PC-9 (cell line): ENCODE measurements at regions not wholly inside any gene's neighbourhood (a gene's known extent, or its start where the extent isn't known, plus 50 kb on each side); places are given as distances from the start of the nearest gene placed in this dataset.

Experiments used
- BruUV-seq: library from RNA; stranded (reverse); fragments of 400-500 nt; replicated peaks from 2 replicates; lab custom pipeline; 2021; lab: Mats Ljungman, UMichigan
- CTCF ChIA-PET: fragments of 300-600 bp; sonication (Branson Sonifier 250); formaldehyde crosslinking; loops from one replicate; lab custom pipeline; 2022; ENCODE audit warnings: antibody characterized with exemption; lab: Charles Lee
- POLR2A ChIA-PET: fragments of 300-600 bp; sonication (Branson Sonifier 250); formaldehyde crosslinking; loops from one replicate; lab custom pipeline; 2022; ENCODE audit warnings: antibody characterized with exemption; ENCODE audit not compliant: unreplicated experiment; lab: Charles Lee
- DNase-seq, 2 experiments: peaks; one replicate each; pipeline versions ENCODE4 v3.0.0 to v3.0.0-alpha.2; 2015 to 2022; ENCODE audit warnings: mixed read lengths in 1 of 2
- H2AFZ ChIP-seq: fragments of 200-600 bp; sonication (generic); 2 replicates; pipeline ENCODE4 v1.8.1; 2017; ENCODE audit warnings: antibody characterized with exemption
- H3F3A ChIP-seq: fragments of 200-600 bp; sonication (generic); 2 replicates; pipeline ENCODE4 v1.8.1; 2017; ENCODE audit warnings: antibody characterized with exemption, mild to moderate bottlenecking, low read depth; ENCODE audit not compliant: insufficient read depth
- H3K27ac ChIP-seq: fragments of 200-600 bp; sonication (generic); 2 replicates; pipeline ENCODE4 v1.6.1; 2016; ENCODE audit warnings: mixed run types
- H3K27me3 ChIP-seq: fragments of 200-600 bp; sonication (generic); 2 replicates; pipeline ENCODE4 v1.6.1; 2016; ENCODE audit warnings: low read depth, mixed run types; ENCODE audit not compliant: insufficient read depth
- H3K36me3 ChIP-seq: fragments of 200-600 bp; sonication (generic); 2 replicates; pipeline ENCODE4 v1.6.1; 2016; ENCODE audit warnings: low read depth, mixed run types
- H3K4me1 ChIP-seq: fragments of 200-600 bp; sonication (generic); replicated peaks from 2 replicates; pipeline ENCODE4 v1.6.1; 2016; ENCODE audit warnings: mixed run types; ENCODE audit not compliant: insufficient read depth
- H3K4me2 ChIP-seq: fragments of 200-600 bp; sonication (generic); 2 replicates; pipeline ENCODE4 v1.6.1; 2017; ENCODE audit warnings: mixed run types
- H3K4me3 ChIP-seq: fragments of 200-600 bp; sonication (generic); 2 replicates; pipeline ENCODE4 v1.6.1; 2016; ENCODE audit warnings: mixed run types
- H3K79me2 ChIP-seq: fragments of 200-600 bp; sonication (generic); 2 replicates; pipeline ENCODE4 v1.6.1; 2017; ENCODE audit warnings: low read depth, mixed run types
- H3K9me2 ChIP-seq: fragments of 200-600 bp; sonication (generic); 2 replicates; pipeline ENCODE4 v1.8.1; 2017; ENCODE audit warnings: mild to moderate bottlenecking; ENCODE audit not compliant: insufficient read depth
- H3K9me3 ChIP-seq: fragments of 200-600 bp; sonication (generic); 2 replicates; pipeline ENCODE4 v1.8.1; 2016; ENCODE audit warnings: low read depth; ENCODE audit not compliant: insufficient read depth
- H4K20me1 ChIP-seq: fragments of 200-600 bp; sonication (generic); 2 replicates; pipeline ENCODE4 v1.8.1; 2017; ENCODE audit not compliant: insufficient read depth
- CTCF ChIP-seq: fragments of 200-600 bp; sonication (generic); conservative IDR thresholded peaks from 2 replicates; pipeline ENCODE4 v1.6.1; 2017; ENCODE audit warnings: mixed run types, antibody characterized with exemption, mild to moderate bottlenecking, moderate library complexity
- EZH2 ChIP-seq: fragments of 200-600 bp; sonication (generic); IDR thresholded peaks from 2 replicates; pipeline ENCODE4 v1.8.0; 2017; ENCODE audit warnings: antibody characterized with exemption, low read depth
- intact Hi-C: fragments of 100-400 bp; cut with micrococcal nuclease; formaldehyde crosslinking; loops from one replicate; pipeline ENCODE4 v1.10.0; 2022; ENCODE audit not compliant: unreplicated experiment

GRCh38 chr18:28712172-28712571, 535.2 kb upstream of the CDH2 start:
- no peaks in the 10 kb centered on the region for H3K4me1 ChIP-seq
- intact Hi-C loops, result no loop called here
- no peaks in the 10 kb centered on the region for H3K9me3 ChIP-seq
- ChIA-PET CTCF (no interaction called here), POLR2A (no interaction called here)
- no peaks in the 10 kb centered on the region for H3F3A ChIP-seq
- H3K4me3 ChIP-seq, result no peak overlapping the region
- no peaks in the 10 kb centered on the region for H3K27me3 ChIP-seq
- TF ChIP-seq EZH2, result no peak
- no peak for TF ChIP-seq CTCF
- no peaks in the 10 kb centered on the region for H3K9me2 ChIP-seq
- no peak overlapping the region for H2AFZ ChIP-seq
- H3K79me2 ChIP-seq, result no peaks in the 10 kb centered on the region
- no peak overlapping the region for H3K4me2 ChIP-seq
- no peak for DNase-seq
- H4K20me1 ChIP-seq, result no peaks in the 10 kb centered on the region
- no peaks in the 10 kb centered on the region for H3K36me3 ChIP-seq
- H3K27ac ChIP-seq, result no peak overlapping the region
- BruUV-seq, result no TSS peak

GRCh38 chr18:28711096-28711495, 534.2 kb upstream of the CDH2 start:
- no peak for DNase-seq
- Histone ChIP-seq H3K36me3 (no peaks in the 10 kb centered on the region), H3K4me2 (no peak overlapping the region), H4K20me1 (no peaks in the 10 kb centered on the region), H3K4me1 (no peaks in the 10 kb centered on the region), H3K9me3 (no peaks in the 10 kb centered on the region), H3F3A (no peaks in the 10 kb centered on the region), H3K27ac (no peak overlapping the region), H2AFZ (no peak overlapping the region), H3K9me2 (no peaks in the 10 kb centered on the region), H3K27me3 (no peaks in the 10 kb centered on the region), H3K4me3 (no peak overlapping the region), H3K79me2 (no peaks in the 10 kb centered on the region)
- ChIA-PET CTCF (no interaction called here), POLR2A (no interaction called here)
- TF ChIP-seq EZH2 (no peak), CTCF (no peak)
- intact Hi-C loops, result no loop called here
- BruUV-seq, result no TSS peak

DNA sequence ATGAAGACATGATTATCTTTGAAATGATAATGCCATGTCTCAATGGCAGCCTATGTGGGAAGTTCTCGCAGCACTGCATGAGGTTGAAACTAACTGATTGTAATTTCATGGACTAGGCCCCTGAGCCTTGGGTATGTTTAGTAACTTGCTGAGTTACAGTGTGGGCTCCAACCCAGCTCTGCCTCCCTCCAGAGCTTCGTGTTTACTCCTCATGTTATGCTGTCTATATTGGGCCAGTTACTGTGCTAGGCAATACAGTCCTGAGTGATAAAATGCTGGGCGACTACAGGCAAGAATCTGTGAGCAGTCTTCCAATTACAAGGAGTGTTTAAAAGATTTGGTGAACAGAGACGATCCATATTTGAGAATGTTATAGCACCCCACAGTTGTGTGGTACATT, 530.1 kb upstream of the CDH2 start:
- intact Hi-C loops, result no loop called here

More for the DNA sequence above, 530.1 kb upstream of the CDH2 start:
- DNase-seq, result no peak
- Histone ChIP-seq H3K4me1 (no peaks in the 10 kb centered on the region), H3K27me3 (no peaks in the 10 kb centered on the region), H3K9me2 (no peaks in the 10 kb centered on the region), H3K36me3 (no peaks in the 10 kb centered on the region), H3K9me3 (no peaks in the 10 kb centered on the region), H2AFZ (no peak overlapping the region), H3K27ac (no peak overlapping the region), H3K4me3 (no peak overlapping the region), H3K4me2 (no peak overlapping the region), H4K20me1 (no peaks in the 10 kb centered on the region), H3K79me2 (no peaks in the 10 kb centered on the region), H3F3A (no peaks in the 10 kb centered on the region)
- ChIA-PET CTCF (no interaction called here), POLR2A (no interaction called here)
- TF ChIP-seq EZH2, result no peak
- no peak for TF ChIP-seq CTCF
- BruUV-seq, result no TSS peak
